ENCODE measurements at regions not wholly inside any gene's neighbourhood (a gene's known extent, or its start where the extent isn't known, plus 50 kb on each side); places are given as distances from the start of the nearest gene placed in this dataset.

GRCh38 chr3:117842086-117842485, 1132.5 kb downstream of the TUSC7 start:
- H3K79me2 ChIP-seq (ENCODE audit: insufficient read depth, low read depth): no peaks in the 10 kb centered on the region
- H4K20me1 ChIP-seq (ENCODE audit: insufficient read depth): no peaks in the 10 kb centered on the region
- H3K4me3 ChIP-seq (IDR thresholded peaks at IDR 0.05; ENCODE audit: insufficient read depth, low read depth, low read length): no peak overlapping the region
- TF ChIP-seq CTCF (conservative IDR thresholded peaks at IDR 0.05; ENCODE audit: low read depth, low read length): no peak
- H3K36me3 ChIP-seq (ENCODE audit: insufficient read depth): no peaks in the 10 kb centered on the region
- H3K27ac ChIP-seq: no peak overlapping the region
- H3K27me3 ChIP-seq (ENCODE audit: insufficient read depth, low read depth): no peaks in the 10 kb centered on the region
- no peak overlapping the region for H3K9ac ChIP-seq
- no peaks in the 10 kb centered on the region for H3K4me1 ChIP-seq (ENCODE audit: low read depth, poor library complexity, severe bottlenecking)
- no peak overlapping the region for H2AFZ ChIP-seq (ENCODE audit: low read depth)
- H3K4me2 ChIP-seq: no peak overlapping the region

GRCh38 chr3:117843356-117843755, 1133.8 kb downstream of the TUSC7 start:
- H3K79me2 ChIP-seq (ENCODE audit: insufficient read depth, low read depth): no peaks in the 10 kb centered on the region
- H3K4me2 ChIP-seq: no peak overlapping the region
- no peaks in the 10 kb centered on the region for H3K36me3 ChIP-seq (ENCODE audit: insufficient read depth)
- no peak overlapping the region for H2AFZ ChIP-seq (ENCODE audit: low read depth)
- H3K9ac ChIP-seq: no peak overlapping the region
- H3K27ac ChIP-seq: no peak overlapping the region
- no peak for TF ChIP-seq CTCF (conservative IDR thresholded peaks at IDR 0.05; ENCODE audit: low read depth, low read length)
- no peaks in the 10 kb centered on the region for H3K27me3 ChIP-seq (ENCODE audit: insufficient read depth, low read depth)
- no peaks in the 10 kb centered on the region for H3K4me1 ChIP-seq (ENCODE audit: low read depth, poor library complexity, severe bottlenecking)
- H4K20me1 ChIP-seq (ENCODE audit: insufficient read depth): no peaks in the 10 kb centered on the region
- no peak overlapping the region for H3K4me3 ChIP-seq (IDR thresholded peaks at IDR 0.05; ENCODE audit: insufficient read depth, low read depth, low read length)

- H3K4me2 ChIP-seq: no peak overlapping the region
- H4K20me1 ChIP-seq (ENCODE audit: insufficient read depth): no peaks in the 10 kb centered on the region
- H3K4me3 ChIP-seq (IDR thresholded peaks at IDR 0.05; ENCODE audit: insufficient read depth, low read depth, low read length): no peak overlapping the region
- H3K27ac ChIP-seq: no peak overlapping the region
- H3K36me3 ChIP-seq (ENCODE audit: insufficient read depth): no peaks in the 10 kb centered on the region
- no peak for TF ChIP-seq CTCF (conservative IDR thresholded peaks at IDR 0.05; ENCODE audit: low read depth, low read length)
- no peaks in the 10 kb centered on the region for H3K79me2 ChIP-seq (ENCODE audit: insufficient read depth, low read depth)
- H3K27me3 ChIP-seq (ENCODE audit: insufficient read depth, low read depth): no peaks in the 10 kb centered on the region
- H2AFZ ChIP-seq (ENCODE audit: low read depth): no peak overlapping the region
- H3K9ac ChIP-seq: no peak overlapping the region
- no peaks in the 10 kb centered on the region for H3K4me1 ChIP-seq (ENCODE audit: low read depth, poor library complexity, severe bottlenecking)
Measured at GRCh38 chr3:117844676-117845075, 1135.1 kb downstream of the TUSC7 start.

- Histone ChIP-seq H3K36me3 (ENCODE audit: insufficient read depth) (no peaks in the 10 kb centered on the region), H4K20me1 (ENCODE audit: insufficient read depth) (no peaks in the 10 kb centered on the region), H3K9ac (no peak overlapping the region), H3K79me2 (ENCODE audit: insufficient read depth, low read depth) (no peaks in the 10 kb centered on the region), H3K4me3 (IDR thresholded peaks at IDR 0.05; ENCODE audit: insufficient read depth, low read depth, low read length) (no peak overlapping the region), H2AFZ (ENCODE audit: low read depth) (peak overlapping the region; percentile 23), H3K4me2 (0 out of 2 replicates have a peak overlapping the region, but pooled peaks have one; percentile 9), H3K27ac (no peak overlapping the region), H3K4me1 (ENCODE audit: low read depth, poor library complexity, severe bottlenecking) (no peaks in the 10 kb centered on the region), H3K27me3 (ENCODE audit: insufficient read depth, low read depth) (no peaks in the 10 kb centered on the region)
- TF ChIP-seq CTCF (conservative IDR thresholded peaks at IDR 0.05; ENCODE audit: low read depth, low read length): no peak
Measured at GRCh38 chr3:117846238-117846637, 1136.7 kb downstream of the TUSC7 start.

Data from KMS-11 (cell line).